ENCODE measurements at regions not wholly inside any gene's neighbourhood (a gene's known extent, or its start where the extent isn't known, plus 50 kb on each side); places are given as distances from the start of the nearest gene placed in this dataset.

DNA sequence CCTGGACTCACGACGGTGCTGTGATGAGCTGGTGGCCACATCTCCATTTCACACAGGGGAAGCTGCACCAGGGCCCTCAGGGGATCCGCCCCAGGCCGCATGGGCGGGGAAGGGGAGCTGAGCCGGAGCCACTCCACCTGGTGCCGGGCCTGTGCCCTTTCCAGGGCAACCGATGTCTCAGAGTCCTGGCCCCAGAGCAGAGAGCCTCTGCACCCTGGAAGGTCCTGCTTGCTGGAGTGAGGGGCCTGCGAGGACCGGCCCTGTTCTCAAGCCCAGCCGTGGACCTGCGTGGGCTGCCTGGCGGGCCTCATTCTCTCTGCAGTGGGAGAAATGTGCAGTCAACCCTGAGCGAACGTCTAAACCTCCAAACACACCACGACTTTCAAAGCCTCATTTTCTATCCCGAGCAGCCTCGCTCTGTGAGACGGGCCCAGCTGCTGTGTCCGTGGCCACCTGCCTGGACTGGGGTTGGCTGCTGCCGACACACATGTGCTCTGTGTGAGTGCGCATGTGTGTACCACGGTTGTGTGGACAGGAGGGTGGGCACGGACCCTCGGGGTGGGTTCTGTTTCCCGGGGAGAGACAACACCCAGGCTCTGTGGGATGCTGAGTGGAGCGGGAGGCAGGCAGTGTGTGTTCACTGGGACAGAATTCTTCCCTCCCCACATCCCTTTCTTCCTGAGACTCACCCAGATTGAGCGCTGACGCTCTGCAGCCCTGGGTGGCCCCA lies 163.5 kb downstream of the KIF26A start:
- Histone ChIP-seq H3K4me1 (replicated peaks) (no peaks in the 10 kb centered on the region), H3K27ac (no peak overlapping the region), H3K36me3 (no peaks in the 10 kb centered on the region), H3K27me3 (replicated peaks; ENCODE audit: insufficient read depth) (no peaks in the 10 kb centered on the region), H3K4me3 (no peak overlapping the region), H3K9me3 (no peaks in the 10 kb centered on the region)
- TF ChIP-seq, protein P1, sequence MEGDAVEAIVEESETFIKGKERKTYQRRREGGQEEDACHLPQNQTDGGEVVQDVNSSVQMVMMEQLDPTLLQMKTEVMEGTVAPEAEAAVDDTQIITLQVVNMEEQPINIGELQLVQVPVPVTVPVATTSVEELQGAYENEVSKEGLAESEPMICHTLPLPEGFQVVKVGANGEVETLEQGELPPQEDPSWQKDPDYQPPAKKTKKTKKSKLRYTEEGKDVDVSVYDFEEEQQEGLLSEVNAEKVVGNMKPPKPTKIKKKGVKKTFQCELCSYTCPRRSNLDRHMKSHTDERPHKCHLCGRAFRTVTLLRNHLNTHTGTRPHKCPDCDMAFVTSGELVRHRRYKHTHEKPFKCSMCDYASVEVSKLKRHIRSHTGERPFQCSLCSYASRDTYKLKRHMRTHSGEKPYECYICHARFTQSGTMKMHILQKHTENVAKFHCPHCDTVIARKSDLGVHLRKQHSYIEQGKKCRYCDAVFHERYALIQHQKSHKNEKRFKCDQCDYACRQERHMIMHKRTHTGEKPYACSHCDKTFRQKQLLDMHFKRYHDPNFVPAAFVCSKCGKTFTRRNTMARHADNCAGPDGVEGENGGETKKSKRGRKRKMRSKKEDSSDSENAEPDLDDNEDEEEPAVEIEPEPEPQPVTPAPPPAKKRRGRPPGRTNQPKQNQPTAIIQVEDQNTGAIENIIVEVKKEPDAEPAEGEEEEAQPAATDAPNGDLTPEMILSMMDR (IDR thresholded peaks at IDR 0.05) = no peak
- no peak for TF ChIP-seq POLR2AphosphoS5 (IDR thresholded peaks at IDR 0.05)
- no peak for TF ChIP-seq POLR2A (IDR thresholded peaks at IDR 0.05)
- no peak for DNase-seq (ENCODE audit: low spot score)
- intact Hi-C loops (cut with DNase I) = no loop called here
- 85% methylated on average over 29 of the region's 29 CpGs for WGBS

DNA sequence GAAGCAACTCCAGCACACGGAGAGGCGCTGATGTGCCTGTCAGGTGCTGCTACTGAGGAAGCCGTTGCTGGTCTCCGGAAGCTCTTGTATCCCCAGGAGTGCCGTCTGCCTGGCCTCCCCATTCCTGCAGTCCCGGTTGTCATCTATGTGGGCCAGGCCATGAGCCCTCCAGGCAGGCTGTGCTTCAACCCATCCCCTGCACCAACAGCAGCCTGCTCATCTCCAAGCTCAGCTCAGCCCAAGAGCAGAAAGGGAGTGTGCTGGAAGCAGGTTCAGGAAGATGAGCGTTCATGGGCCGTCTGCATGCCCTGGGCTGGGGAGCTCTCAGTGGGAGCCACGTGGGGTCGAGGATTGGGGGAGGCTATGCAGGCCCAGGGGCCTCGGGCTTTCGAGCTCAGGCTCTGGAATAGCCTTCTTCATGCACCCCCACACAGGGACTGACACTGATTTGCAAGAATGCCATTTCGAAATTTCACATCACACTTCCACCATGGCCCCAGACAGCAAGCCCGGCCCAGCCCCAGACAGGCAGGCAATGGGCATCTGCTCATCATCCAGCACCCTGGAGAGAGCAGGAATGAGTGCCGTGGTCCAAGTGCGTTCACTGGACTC lies 164.5 kb downstream of the KIF26A start:
- TF ChIP-seq, protein P1 (IDR thresholded peaks at IDR 0.05) = no peak
- TF ChIP-seq POLR2AphosphoS5 (IDR thresholded peaks at IDR 0.05) (no peak), POLR2A (IDR thresholded peaks at IDR 0.05) (no peak)
- intact Hi-C loops (cut with DNase I) = no loop called here

DNA sequence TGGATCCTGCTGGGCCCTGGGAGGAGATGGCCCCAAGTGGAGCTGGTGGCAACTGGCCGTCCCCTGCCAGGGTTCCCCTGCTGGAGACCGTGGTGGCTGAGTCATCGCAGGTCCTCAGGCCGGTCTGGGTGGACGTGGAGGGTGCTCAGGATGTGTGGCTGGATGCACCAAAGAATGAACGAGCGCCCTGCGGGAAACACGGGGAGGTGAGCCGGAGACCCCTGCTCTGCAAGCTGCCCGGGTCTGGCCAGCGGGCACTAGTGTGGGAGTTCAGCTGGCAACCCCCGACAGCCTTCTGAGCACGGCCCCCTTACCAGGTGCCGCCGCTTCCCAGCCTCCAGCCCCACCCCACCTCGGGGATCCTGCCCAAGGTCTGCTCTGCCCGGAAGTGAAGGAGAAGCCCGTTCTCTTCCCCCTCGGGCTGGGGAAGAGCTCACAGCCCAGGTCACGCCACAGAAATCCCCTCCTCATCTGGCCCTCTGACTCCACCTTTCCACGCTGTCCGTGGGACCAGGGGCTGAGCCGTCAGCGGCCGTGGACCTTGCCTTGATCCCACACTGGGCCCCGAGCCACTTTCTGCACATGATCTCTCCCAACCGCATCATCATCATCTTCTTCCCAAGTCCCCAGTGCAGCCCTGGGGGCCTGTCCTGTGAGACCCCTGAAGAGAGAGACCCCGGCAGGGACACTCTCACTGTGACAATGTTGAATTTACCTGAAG lies 165.5 kb downstream of the KIF26A start:
- no peaks in the 10 kb centered on the region for H3K4me1 ChIP-seq (replicated peaks)
- TF ChIP-seq, protein P1 (IDR thresholded peaks at IDR 0.05) = no peak
- no peak for TF ChIP-seq POLR2AphosphoS5 (IDR thresholded peaks at IDR 0.05)
- no peak for TF ChIP-seq POLR2A (IDR thresholded peaks at IDR 0.05)
- H3K27ac ChIP-seq = no peak overlapping the region
- H3K4me3 ChIP-seq = no peak overlapping the region
- no peaks in the 10 kb centered on the region for H3K9me3 ChIP-seq
- no peaks in the 10 kb centered on the region for H3K36me3 ChIP-seq
- WGBS = 91% methylated on average over 29 of the region's 29 CpGs
- intact Hi-C loops (cut with DNase I) = no loop called here
- H3K27me3 ChIP-seq (replicated peaks; ENCODE audit: insufficient read depth) = no peaks in the 10 kb centered on the region
- DNase-seq (ENCODE audit: low spot score) = no peak

More for the DNA sequence above, 164.5 kb downstream of the KIF26A start:
- no peaks in the 10 kb centered on the region for H3K36me3 ChIP-seq
- no peaks in the 10 kb centered on the region for H3K27me3 ChIP-seq (replicated peaks; ENCODE audit: insufficient read depth)
- no peak overlapping the region for H3K4me3 ChIP-seq
- H3K4me1 ChIP-seq (replicated peaks) = no peaks in the 10 kb centered on the region
- H3K9me3 ChIP-seq = no peaks in the 10 kb centered on the region
- H3K27ac ChIP-seq = no peak overlapping the region
- WGBS = 83% methylated on average over 15 of the region's 16 CpGs
- no peak for DNase-seq (ENCODE audit: low spot score)

DNA sequence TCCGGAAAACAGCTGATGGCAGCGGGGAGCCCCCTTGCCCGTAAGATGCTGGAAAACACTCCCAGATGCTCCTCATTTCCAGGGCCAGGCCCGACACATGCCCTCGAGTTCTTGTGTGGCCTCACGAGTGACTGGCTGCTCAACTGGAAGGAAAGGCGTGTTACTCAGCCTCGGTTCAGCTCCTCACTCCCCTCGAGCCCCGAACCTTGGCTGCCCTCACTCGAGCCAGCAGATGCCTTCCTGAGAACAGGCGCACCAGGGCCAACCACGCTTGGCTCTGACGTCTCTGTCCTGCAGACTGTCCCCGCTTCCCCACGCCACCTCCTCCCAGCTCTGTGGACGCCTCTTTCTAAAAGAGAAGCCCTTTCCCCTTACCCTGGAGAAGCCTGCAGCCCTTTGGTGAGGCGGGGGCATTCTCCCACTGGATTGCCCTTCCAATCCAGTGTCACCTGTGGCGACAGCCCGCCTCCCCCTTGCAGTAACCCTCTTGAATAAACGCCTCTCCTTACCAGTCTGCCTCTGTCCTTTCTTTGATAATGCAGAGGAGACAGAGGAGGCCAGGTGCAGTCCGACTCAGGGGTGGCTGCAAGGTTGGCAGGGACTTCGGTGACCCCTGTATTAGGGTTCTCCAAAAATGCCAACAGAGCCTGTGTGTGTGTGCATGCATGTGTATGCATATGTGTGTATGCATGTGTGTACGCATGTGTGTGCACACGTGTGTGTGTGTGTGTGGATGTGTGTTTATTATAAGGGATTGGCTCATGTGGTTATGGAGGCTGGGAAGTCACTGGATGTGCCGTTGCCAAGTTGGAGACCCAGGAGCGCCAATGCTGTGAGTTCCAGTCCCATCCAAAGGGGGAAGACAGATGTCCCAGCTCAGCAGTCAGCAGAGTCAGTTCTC lies 166.3 kb downstream of the KIF26A start:
- no peak for DNase-seq (ENCODE audit: low spot score)

More for the DNA sequence above, 166.3 kb downstream of the KIF26A start:
- intact Hi-C loops (cut with DNase I) = no loop called here
- no peak overlapping the region for H3K27ac ChIP-seq
- no peaks in the 10 kb centered on the region for H3K36me3 ChIP-seq
- no peak overlapping the region for H3K4me3 ChIP-seq
- WGBS = 73% methylated on average over 27 of the region's 27 CpGs
- no peaks in the 10 kb centered on the region for H3K4me1 ChIP-seq (replicated peaks)
- TF ChIP-seq POLR2AphosphoS5 (IDR thresholded peaks at IDR 0.05) (no peak), POLR2A (IDR thresholded peaks at IDR 0.05) (no peak)
- TF ChIP-seq, protein P1 (IDR thresholded peaks at IDR 0.05) = no peak
- H3K9me3 ChIP-seq = no peaks in the 10 kb centered on the region
- H3K27me3 ChIP-seq (replicated peaks; ENCODE audit: insufficient read depth) = no peaks in the 10 kb centered on the region
